Activated T-cell treated with anti-CD3 and anti-CD28 coated beads, Interleukin-2, amount 50 U/mL, for 48 hours (primary cell): ENCODE measurements at regions not wholly inside any gene's neighbourhood (a gene's known extent, or its start where the extent isn't known, plus 50 kb on each side); places are given as distances from the start of the nearest gene placed in this dataset.
"Not testable (repeated sequence)": the region's sequence is repeated elsewhere in the genome, so short reads cannot be mapped to it uniquely, and the experiment has no call there.

Experiments used
- DNase-seq, 2 experiments: peaks; one replicate each; pipeline ENCODE4 v3.0.0-alpha.2; 2020

- DNase-seq: no peak
Observed at GRCh38 chr14:45972416-45972815, 679.2 kb downstream of the RPL10L start.

- DNase-seq: no peak
Observed at GRCh38 chr14:45970621-45971020, 681.0 kb downstream of the RPL10L start.

- no peak for DNase-seq
Observed at GRCh38 chr14:45968037-45968436, 683.5 kb downstream of the RPL10L start.

DNA sequence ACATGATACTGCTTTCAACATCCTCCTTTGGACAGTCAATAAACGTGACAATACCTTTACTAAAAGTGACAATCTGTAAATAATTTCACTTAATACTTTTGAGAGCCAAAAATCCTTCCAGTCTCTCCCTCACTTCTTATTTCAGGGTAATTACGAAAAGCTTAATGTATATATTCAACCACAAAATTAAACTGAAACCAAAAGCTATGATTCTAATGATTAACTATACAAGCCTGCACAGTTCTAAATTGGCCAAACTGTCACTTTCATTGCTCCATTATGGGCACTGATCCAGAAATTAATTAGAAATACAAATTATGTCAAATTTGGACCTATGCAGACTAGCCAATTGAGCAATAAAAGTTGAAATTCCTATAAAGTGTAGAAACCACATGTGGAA is 696.5 kb upstream of the MIS18BP1 start:
- DNase-seq: no peak

GRCh38 chr14:45947830-45948229 is 694.8 kb upstream of the MIS18BP1 start:
- DNase-seq: no peak

GRCh38 chr14:45946251-45946650 is 693.2 kb upstream of the MIS18BP1 start:
- no peak for DNase-seq

- DNase-seq: no peak
Observed at GRCh38 chr14:45940318-45940717, 687.3 kb upstream of the MIS18BP1 start.

- DNase-seq: no peak
Observed at GRCh38 chr14:45939572-45939971, 686.6 kb upstream of the MIS18BP1 start.

GRCh38 chr14:45919995-45920394 is 667.0 kb upstream of the MIS18BP1 start:
- not testable (repeated sequence) for DNase-seq

DNA sequence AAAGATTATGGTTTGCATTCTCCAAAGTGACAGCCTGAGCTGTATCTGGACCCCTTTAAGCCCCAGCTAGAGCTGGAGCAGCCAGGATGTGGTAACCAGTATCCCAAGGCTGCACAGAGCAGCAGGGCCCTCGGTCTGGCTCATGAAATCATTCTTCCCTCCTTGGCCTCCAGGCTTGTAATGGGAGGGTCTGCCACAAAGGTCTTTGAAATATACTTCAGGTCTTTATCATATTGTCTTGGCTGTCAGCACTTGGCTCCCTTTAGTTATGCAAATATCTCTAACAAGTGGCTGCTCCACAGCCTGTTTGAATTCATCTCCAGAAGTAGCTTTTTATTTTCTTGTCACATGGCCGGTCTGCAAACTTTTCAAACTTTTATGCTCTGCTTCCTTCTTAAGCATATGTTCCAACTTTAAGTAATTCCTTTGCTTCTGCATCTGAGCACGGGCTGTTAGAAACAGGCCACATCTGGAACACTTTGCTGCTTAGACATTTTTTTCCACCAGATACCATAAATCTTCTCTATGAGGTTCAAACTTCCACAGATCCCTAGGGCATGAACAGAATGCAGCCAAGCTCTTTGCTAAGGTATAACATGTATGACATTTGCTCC is 663.4 kb upstream of the MIS18BP1 start:
- DNase-seq: no peak

- DNase-seq: no peak
Observed at GRCh38 chr14:45907782-45908181, 654.8 kb upstream of the MIS18BP1 start.

DNA sequence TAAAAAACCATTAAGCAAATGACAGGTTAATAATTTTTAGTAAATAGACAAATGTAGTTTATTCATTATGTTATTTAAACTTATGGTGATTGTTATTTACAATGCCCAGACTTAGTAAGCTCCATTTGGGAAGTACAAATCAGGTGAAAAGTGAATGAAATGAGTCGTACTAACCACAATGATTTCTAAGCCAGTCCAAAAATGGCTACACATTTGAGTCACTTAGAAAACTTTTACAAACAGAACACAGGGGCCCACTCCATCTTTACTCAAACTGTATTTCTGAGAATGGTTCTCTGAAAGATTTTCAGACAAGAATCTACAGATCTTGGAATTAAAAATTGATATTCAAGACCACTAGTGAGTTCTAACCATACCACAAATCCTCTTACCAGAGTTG is 653.3 kb upstream of the MIS18BP1 start:
- no peak for DNase-seq

DNA sequence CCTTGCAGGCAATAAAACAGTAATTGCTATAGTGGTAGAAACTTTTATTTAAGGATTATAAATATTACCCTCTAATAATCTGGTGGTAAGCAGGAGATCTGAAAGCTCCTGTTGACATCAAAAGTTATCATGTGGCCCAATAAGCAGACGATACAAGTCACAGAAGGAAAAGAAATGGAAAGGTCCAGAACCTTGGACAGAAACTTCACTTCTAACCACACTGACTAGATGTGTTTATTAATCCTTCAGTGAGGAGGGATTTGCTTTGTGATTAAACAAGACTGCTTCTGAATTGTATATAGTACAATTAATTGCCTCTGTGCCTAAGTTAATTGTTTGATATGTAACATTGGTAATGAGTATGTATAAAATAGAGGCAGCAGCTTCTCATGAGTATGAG is 652.7 kb upstream of the MIS18BP1 start:
- DNase-seq: no peak

DNA sequence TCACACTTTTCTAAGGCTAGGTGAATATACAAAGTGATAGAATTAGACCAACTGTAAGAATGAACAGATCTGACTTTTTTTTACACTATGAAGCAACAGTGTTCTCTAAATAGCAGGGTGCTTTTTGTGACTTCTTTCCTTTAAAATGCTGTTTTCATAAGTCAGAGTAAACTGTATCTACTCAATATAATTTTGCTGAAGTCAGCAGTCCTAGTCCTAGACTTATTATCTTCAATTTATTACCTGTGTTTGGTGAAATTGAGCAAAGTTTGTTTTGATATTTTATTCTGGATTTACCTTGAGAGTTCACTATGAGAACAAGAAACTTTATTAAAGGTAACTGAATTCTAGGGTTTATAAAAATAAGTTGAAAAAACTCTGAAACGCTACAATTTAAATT is 651.3 kb upstream of the MIS18BP1 start:
- DNase-seq: no peak

DNA sequence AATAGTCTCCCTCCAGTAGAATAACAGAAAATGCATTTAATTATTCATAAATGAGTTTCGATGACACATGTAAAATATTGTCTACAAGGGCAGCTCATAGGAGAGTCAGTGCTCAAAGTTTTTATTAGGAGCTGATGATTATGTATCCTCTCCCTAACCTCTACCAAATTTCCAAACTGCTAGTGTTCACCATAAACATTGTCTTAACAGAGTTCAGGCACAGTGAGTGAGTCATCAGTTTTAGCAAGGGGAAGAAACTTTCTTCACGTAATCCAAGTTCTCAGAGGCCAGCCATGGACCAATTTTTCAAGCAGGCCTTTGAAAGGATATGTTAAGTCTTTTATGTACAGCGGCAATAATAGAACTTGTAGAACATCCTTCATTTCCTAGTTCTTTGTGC is 649.2 kb upstream of the MIS18BP1 start:
- no peak for DNase-seq

DNA sequence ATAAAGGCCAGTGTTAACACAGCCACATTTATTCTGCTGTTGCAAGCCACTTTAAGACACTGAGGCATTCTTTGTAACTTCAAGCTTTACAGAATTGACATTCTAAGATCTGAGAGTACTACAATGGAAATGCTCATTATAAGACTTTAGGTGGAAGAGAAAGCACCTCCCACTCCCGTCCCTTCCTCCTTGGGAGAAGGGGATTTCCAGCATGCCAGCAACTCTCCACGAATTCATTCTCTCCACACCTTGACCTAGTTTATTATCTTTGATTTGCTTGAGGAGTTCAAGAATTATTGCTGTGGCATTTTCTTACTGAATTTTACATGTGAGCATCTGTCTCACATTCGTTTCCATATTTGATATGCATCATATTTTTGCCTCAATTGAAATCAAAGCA is 644.4 kb upstream of the MIS18BP1 start:
- DNase-seq: no peak

DNA sequence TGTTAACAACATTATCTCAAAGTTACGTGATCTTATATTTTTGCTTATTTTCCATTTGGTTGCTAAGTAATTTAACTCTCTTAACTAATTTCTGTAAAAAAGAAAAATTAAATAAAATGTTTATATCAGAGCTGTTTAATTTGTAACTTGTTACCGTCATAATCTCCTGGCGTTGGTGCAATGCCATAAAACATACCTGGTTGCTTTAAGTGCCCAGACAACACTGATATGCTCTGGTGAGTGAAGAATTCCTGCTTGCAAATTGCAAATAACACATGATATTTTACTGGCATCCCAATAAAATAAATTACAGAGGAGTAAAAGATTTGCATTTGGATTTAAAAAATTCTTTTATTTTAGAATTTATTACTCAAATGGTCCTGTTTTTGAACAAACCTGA is 640.1 kb upstream of the MIS18BP1 start:
- no peak for DNase-seq

DNA sequence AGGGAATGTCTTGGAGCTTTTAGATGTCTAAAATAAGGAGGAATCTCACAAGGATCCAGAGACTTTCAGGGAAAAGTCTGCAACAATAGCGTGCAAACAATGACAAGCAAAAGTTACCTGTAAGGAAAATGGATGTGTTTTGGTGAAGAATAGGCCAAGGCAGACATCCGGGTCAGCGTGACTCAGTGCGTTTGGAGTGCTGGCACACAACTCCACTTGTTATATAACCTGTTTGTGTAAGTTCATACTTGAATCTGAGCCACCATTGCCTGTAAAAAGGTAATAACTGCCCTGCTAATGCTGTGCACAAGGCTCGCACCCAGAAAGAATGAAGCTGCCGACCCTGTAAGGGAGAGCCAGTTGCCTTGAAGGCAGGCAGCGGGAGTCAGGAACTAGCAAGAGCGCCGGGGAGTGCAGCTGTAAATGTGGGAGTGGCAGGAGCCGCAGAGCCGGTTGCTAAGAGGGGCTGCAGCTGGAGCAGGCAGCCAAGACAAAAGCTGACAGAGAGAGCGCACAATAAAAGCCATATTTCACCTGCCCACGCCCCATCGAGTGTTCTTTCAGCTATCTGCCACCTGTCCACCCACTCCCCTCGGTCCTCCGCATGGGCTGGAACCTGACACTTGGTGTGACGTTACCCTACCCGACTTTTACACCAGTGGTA is 638.5 kb upstream of the MIS18BP1 start:
- DNase-seq: no peak

- DNase-seq: not testable (repeated sequence)
Observed at GRCh38 chr14:45888766-45889285, 635.8 kb upstream of the MIS18BP1 start.

DNA sequence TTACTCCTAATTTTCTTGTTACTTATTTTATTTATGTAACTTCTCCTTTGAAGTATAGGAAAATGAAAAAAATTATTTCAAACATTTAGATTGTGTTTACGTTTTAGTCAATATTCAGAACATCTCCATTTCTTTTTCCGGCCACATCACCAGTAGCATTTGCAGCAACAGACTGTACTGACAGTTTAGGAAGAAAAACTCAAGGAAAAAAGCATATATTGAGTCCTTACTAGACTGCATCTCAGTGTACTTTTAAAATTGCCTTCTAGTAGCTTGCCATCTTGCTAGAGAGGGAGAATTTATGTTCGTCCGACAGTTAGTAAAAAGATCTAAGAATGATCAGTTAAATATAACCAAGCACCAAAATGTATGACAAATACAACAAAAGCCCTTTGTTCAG is 625.0 kb upstream of the MIS18BP1 start:
- no peak for DNase-seq

- no peak for DNase-seq
Observed at GRCh38 chr14:45868863-45869262, 615.9 kb upstream of the MIS18BP1 start.

- no peak for DNase-seq
Observed at GRCh38 chr14:45868377-45868776, 615.4 kb upstream of the MIS18BP1 start.

DNA sequence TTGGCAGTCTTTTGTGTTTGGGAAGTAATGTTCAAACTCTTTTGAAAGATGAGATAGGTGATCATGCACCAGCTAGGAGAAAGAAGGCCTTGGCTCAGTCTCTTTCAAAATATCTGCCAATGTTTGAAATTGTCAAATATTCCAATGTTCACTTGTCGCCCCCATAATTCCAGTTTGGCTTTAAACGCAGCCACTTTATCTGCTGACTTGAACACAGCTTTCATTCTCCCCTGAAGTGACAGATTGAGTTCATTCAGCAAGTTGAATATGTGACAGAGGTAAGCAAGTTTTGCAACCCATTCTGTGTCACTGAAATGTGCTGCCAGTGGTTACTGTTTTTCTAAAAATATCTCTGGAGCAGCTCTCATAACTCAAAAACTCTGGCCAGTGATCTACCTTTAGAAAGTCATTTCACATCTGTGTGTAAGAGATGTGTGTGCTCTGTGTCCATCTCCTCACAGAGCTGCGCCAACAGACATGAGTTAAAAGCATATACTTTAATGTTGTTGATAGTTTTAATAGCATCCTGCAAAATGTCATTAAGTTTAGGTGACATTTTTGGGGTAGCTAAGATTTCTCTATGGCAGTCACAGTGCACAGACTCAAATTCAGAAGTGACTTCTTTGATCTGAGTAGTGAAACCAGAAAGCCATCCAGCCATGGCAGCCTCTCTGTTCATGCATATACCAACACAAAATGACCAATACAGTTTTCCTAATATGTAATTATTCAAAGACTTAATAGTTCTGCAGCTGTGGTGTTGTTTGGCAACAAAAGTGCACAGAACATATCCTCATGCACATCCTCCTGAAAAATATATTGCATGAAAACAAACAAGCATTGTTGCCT is 614.3 kb upstream of the MIS18BP1 start:
- DNase-seq: no peak

- DNase-seq: no peak
Observed at GRCh38 chr14:45838597-45838996, 585.6 kb upstream of the MIS18BP1 start.
